Breast epithelium (tissue), 4 donors: ENCODE measurements at regions not wholly inside any gene's neighbourhood (a gene's known extent, or its start where the extent isn't known, plus 50 kb on each side); places are given as distances from the start of the nearest gene placed in this dataset.
A peak's percentile ranks its signal among the peaks of the same experiment; 100 is the strongest.

Experiments
- DNase-seq, 2 donors: peaks; one replicate each; pipeline ENCODE4 v3.0.0-alpha.2; 2019; ENCODE audit warnings: low spot score in 2 of 2
- H3K27ac ChIP-seq, 2 donors: fragments of 200-600 bp; sonication (generic) in 1 of 2; one replicate each; pipeline ENCODE4 v1.5.1; 2016 to 2019; ENCODE audit warnings: mild to moderate bottlenecking in 1 of 2
- H3K27me3 ChIP-seq, 2 donors: fragments of 200-600 bp; sonication (generic) in 1 of 2; one replicate each; pipeline versions ENCODE4 v1.5.1 to v1.6.0; 2017 to 2019; ENCODE audit warnings: control low read depth in 1 of 2, mild to moderate bottlenecking in 1 of 2
- H3K36me3 ChIP-seq: fragments of 200-600 bp; one replicate; pipeline ENCODE4 v1.5.1; 2019
- H3K4me1 ChIP-seq, 2 donors: fragments of 200-600 bp; sonication (generic); one replicate each; pipeline ENCODE4 v1.5.1; 2016 to 2019; ENCODE audit warnings: control low read depth in 1 of 2
- H3K4me3 ChIP-seq, 3 donors: fragments of 200-600 bp; sonication (generic); 1 replicate in 2 of 3; 2 replicates in 1 of 3; pipeline ENCODE4 v1.5.1; 2016 to 2019; ENCODE audit warnings: mild to moderate bottlenecking in 3 of 3, moderate library complexity in 2 of 3
- H3K9me3 ChIP-seq, 2 donors: fragments of 200-600 bp; sonication (generic) in 1 of 2; one replicate each; pipeline ENCODE4 v1.5.1; 2016 to 2019; ENCODE audit warnings: control low read depth in 1 of 2
- CTCF ChIP-seq, 3 donors: fragments of 450-650 bp; IDR thresholded peaks; one replicate each; pipeline ENCODE4 v1.5.1; 2016 to 2017; ENCODE audit warnings: antibody characterized with exemption in 3 of 3, mild to moderate bottlenecking in 3 of 3, moderate library complexity in 3 of 3
- POLR2A ChIP-seq: fragments of 450-650 bp; IDR thresholded peaks from one replicate; pipeline ENCODE4 v1.6.1; 2016; ENCODE audit warnings: antibody characterized with exemption, mild to moderate bottlenecking, moderate library complexity
- POLR2AphosphoS5 ChIP-seq, 3 donors: sonication (generic); formaldehyde crosslinking; IDR thresholded peaks; one replicate each; pipeline ENCODE4 v1.6.1; 2017; ENCODE audit warnings: antibody characterized with exemption in 3 of 3
- intact Hi-C: fragments of 100-400 bp; cut with DNase I; formaldehyde crosslinking; loops from one replicate; pipeline ENCODE4 v1.15.1; 2023; ENCODE audit warnings: low total_unique reads

GRCh38 chr2:16520891-16521290, 144.7 kb downstream of the CYRIA start:
- Histone ChIP-seq H3K27me3 (no peaks in the 10 kb centered on the region), H3K4me3 (no peak overlapping the region), H3K9me3 (no peaks in the 10 kb centered on the region), H3K4me1 (no peaks in the 10 kb centered on the region), H3K27ac (no peak overlapping the region), H3K36me3 (no peaks in the 10 kb centered on the region)
- intact Hi-C loops: no loop called here
- TF ChIP-seq POLR2A (no peak), POLR2AphosphoS5 (IDR thresholded peaks at IDR 0.05) (no peak), CTCF (IDR thresholded peaks at IDR 0.05) (no peak)
- no peak for DNase-seq

GRCh38 chr2:16515696-16516095, 149.9 kb downstream of the CYRIA start:
- Histone ChIP-seq H3K27me3 (no peaks in the 10 kb centered on the region), H3K4me1 (no peaks in the 10 kb centered on the region), H3K9me3 (no peaks in the 10 kb centered on the region), H3K27ac (no peak overlapping the region), H3K4me3 (no peak overlapping the region), H3K36me3 (no peaks in the 10 kb centered on the region)
- intact Hi-C loops: no loop called here
- DNase-seq: no peak
- TF ChIP-seq CTCF (IDR thresholded peaks at IDR 0.05) (no peak), POLR2A (no peak), POLR2AphosphoS5 (IDR thresholded peaks at IDR 0.05) (no peak)

- intact Hi-C loops: no loop called here
- DNase-seq: no peak
These were observed 152.0 kb downstream of the CYRIA start for GRCh38 chr2:16513626-16514025.

GRCh38 chr2:16511041-16511440, 154.6 kb downstream of the CYRIA start:
- Histone ChIP-seq H3K9me3 (no peaks in the 10 kb centered on the region), H3K27ac (no peak overlapping the region), H3K36me3 (no peaks in the 10 kb centered on the region), H3K4me1 (no peaks in the 10 kb centered on the region), H3K27me3 (peaks cover 0 to 20% of the 10 kb centered on the region in 2 donors), H3K4me3 (no peak overlapping the region)
- intact Hi-C loops: no loop called here
- no peak for TF ChIP-seq POLR2AphosphoS5 (IDR thresholded peaks at IDR 0.05)
- TF ChIP-seq POLR2A: no peak
- no peak for TF ChIP-seq CTCF (IDR thresholded peaks at IDR 0.05)
- no peak for DNase-seq

More at GRCh38 chr2:16513626-16514025, 152.0 kb downstream of the CYRIA start:
- no peak overlapping the region for H3K4me3 ChIP-seq
- H3K9me3 ChIP-seq: no peaks in the 10 kb centered on the region
- peaks cover 0 to 6% of the 10 kb centered on the region in 2 donors for H3K27me3 ChIP-seq
- no peak overlapping the region for H3K27ac ChIP-seq
- TF ChIP-seq POLR2AphosphoS5 (IDR thresholded peaks at IDR 0.05) (no peak), POLR2A (no peak), CTCF (IDR thresholded peaks at IDR 0.05) (no peak)
- H3K36me3 ChIP-seq: no peaks in the 10 kb centered on the region
- H3K4me1 ChIP-seq: no peaks in the 10 kb centered on the region

GRCh38 chr2:16509042-16509441, 156.6 kb downstream of the CYRIA start:
- intact Hi-C loops: no loop called here
- DNase-seq: no peak
- Histone ChIP-seq H3K9me3 (no peaks in the 10 kb centered on the region), H3K36me3 (no peaks in the 10 kb centered on the region), H3K27ac (no peak overlapping the region), H3K4me3 (no peak overlapping the region), H3K4me1 (no peaks in the 10 kb centered on the region), H3K27me3 (peaks cover 0 to 20% of the 10 kb centered on the region in 2 donors)
- TF ChIP-seq POLR2AphosphoS5 (IDR thresholded peaks at IDR 0.05) (no peak), POLR2A (no peak)

GRCh38 chr2:16508490-16508851, 157.2 kb downstream of the CYRIA start:
- Histone ChIP-seq H3K9me3 (no peaks in the 10 kb centered on the region), H3K4me1 (no peaks in the 10 kb centered on the region), H3K4me3 (peak overlapping the region in 2 of 3 donors; percentile 46 to 67), H3K27ac (no peak overlapping the region), H3K27me3 (peaks cover 0 to 20% of the 10 kb centered on the region in 2 donors), H3K36me3 (no peaks in the 10 kb centered on the region)
- TF ChIP-seq CTCF (IDR thresholded peaks at IDR 0.05): peak in 1 of 3 donors; percentile 5
- no peak for TF ChIP-seq POLR2A
- no peak for TF ChIP-seq POLR2AphosphoS5 (IDR thresholded peaks at IDR 0.05)
- DNase-seq: no peak
- intact Hi-C loops: no loop called here
